GM12864 (cell line): ENCODE measurements at regions not wholly inside any gene's neighbourhood (a gene's known extent, or its start where the extent isn't known, plus 50 kb on each side); places are given as distances from the start of the nearest gene placed in this dataset.
A peak's percentile ranks its signal among the peaks of the same experiment; 100 is the strongest.

Experiments
- DNase-seq: peaks from one replicate; pipeline ENCODE4 v3.0.0-alpha.2; 2011; ENCODE audit warnings: low read depth
- H3K4me3 ChIP-seq: 2 replicates; pipeline ENCODE4 v1.5.1; 2011; ENCODE audit warnings: mild to moderate bottlenecking, low read depth, low read length, control low read depth
- TF ChIP-seq, protein P1 (sequence below): IDR thresholded peaks from 2 replicates; pipeline ENCODE4 v1.5.1; 2011; ENCODE audit warnings: low read depth, mild to moderate bottlenecking, moderate library complexity, low read length, control low read depth, inconsistent platforms; ENCODE audit errors: missing control alignments

DNA sequence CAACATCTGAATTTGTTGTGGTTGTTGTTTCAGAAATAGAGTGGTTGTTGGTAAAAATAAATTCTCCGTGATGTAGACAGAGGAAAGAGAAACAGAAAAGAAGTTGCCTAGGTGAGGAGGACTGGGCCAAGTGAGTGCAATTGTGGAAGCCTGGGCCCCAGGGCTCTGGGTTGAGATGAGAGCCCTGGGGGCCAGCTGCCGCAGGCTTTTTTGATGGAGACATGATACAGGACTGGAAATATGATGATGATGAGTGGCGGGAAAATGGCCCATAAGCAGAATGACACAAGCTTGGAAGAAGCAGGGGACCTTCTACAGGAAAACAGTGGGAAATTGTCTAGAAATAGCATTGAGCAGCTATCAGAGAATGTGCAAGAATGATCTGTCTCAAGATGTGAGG, 181.8 kb downstream of the TDRD15 start:
- DNase-seq = no peak
- TF ChIP-seq, protein P1, sequence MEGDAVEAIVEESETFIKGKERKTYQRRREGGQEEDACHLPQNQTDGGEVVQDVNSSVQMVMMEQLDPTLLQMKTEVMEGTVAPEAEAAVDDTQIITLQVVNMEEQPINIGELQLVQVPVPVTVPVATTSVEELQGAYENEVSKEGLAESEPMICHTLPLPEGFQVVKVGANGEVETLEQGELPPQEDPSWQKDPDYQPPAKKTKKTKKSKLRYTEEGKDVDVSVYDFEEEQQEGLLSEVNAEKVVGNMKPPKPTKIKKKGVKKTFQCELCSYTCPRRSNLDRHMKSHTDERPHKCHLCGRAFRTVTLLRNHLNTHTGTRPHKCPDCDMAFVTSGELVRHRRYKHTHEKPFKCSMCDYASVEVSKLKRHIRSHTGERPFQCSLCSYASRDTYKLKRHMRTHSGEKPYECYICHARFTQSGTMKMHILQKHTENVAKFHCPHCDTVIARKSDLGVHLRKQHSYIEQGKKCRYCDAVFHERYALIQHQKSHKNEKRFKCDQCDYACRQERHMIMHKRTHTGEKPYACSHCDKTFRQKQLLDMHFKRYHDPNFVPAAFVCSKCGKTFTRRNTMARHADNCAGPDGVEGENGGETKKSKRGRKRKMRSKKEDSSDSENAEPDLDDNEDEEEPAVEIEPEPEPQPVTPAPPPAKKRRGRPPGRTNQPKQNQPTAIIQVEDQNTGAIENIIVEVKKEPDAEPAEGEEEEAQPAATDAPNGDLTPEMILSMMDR = no peak

DNA sequence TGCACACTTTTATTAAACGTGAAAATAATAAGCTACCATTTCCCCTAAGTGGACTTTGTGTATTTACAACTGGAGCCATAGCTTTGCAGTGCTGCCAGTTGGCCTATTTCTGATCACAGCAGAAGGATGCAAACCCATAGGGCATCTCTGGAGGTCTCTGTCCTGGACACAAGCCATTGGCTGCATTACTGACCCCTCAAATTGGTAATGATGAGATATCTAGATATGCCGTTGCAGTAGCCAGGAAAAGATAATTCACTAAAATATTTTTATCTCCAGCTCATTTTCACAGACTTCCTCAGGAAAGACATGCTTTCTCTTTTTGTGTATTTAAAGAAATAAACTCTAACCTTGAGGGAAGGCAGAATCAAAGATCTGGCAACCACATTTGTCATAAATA, 182.5 kb downstream of the TDRD15 start:
- no peak overlapping the region for H3K4me3 ChIP-seq
- no peak for DNase-seq
- TF ChIP-seq, protein P1 = no peak

More for the DNA sequence above, 181.8 kb downstream of the TDRD15 start:
- H3K4me3 ChIP-seq = no peak overlapping the region

DNA sequence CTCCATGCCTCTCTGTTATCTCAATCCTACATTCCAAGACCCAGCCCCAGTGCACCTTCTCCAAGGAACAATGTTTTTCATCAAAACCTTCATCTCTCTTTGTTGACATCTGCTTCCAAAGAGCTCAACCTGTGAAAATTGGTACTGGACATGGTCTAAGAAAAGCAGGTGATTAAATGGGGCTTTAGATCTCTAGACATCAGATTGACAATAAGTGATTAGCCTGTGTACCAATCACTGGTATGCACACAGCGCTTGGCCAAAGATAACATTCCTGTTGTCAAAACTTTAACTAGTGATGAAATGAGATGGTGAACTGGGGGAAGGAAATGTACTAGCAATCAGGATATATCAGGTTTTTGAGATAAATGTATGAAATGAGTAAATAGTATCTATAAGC, 183.3 kb downstream of the TDRD15 start:
- TF ChIP-seq, protein P1 = no peak
- no peak for DNase-seq
- H3K4me3 ChIP-seq = no peak overlapping the region

DNA sequence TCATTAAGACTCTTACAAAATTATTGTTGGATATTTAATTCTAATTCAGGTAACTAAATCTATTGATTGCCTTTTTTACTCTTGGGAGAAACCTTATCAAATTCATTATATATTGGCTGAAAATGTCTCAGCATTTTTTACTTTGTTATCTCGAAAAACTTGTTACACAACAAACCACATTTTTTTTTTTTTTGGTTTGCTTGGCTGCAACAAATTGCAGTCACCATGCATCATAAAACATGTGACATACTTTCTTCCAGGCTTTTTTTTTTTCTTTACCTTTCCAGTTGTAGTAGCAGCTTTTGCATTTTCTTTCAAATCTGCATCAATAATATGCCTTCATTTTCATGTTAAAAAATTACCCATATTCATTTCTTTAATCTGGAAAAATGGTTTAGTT, 186.7 kb downstream of the TDRD15 start:
- H3K4me3 ChIP-seq = no peak overlapping the region
- no peak for DNase-seq
- TF ChIP-seq, protein P1 = no peak

DNA sequence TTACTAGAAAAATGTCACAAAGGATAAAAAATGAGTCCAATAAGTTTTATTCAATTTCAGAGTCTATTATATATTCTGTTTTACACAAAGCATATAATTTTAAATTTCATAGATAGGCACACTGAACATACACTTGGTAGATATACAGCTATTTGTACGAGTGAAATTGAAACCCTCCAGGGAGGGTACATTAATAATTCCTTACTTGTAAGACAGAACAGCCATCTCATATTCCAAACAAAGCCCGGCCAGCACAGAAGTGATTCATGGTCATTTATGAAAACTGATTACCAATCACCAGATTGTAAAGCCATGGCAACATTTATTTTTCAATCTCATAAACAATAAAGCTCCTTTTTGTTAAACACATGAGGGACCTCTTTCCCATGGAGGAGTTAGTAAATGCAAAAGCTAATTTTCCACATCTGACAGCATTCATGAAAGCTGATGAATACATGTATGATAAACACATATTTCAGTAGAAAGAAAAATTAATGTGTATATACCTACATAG, 190.6 kb downstream of the TDRD15 start:
- TF ChIP-seq, protein P1 = no peak
- H3K4me3 ChIP-seq = no peak overlapping the region
- DNase-seq = no peak

DNA sequence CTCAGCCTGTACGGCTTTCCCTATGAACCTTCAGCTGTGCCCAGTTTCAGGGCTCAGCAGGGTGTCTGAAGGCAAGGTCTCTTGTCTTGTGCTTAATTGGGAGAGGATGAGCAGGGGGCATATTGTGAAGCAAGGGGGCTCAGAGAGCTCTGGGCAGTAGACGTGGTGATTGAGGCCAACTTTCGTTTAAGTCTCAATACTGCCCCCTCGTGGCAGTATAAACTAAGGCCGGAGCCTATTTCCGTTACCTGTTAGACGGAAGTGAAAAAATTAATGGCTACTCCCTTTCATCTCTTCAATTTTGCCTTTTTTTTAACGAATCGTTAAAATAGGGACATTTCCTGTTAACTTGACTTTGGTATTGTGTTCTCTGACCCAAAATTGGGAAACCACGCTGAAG, 193.4 kb downstream of the TDRD15 start:
- no peak overlapping the region for H3K4me3 ChIP-seq
- TF ChIP-seq, protein P1 = peak; percentile 67
- peak; percentile 13 for DNase-seq

DNA sequence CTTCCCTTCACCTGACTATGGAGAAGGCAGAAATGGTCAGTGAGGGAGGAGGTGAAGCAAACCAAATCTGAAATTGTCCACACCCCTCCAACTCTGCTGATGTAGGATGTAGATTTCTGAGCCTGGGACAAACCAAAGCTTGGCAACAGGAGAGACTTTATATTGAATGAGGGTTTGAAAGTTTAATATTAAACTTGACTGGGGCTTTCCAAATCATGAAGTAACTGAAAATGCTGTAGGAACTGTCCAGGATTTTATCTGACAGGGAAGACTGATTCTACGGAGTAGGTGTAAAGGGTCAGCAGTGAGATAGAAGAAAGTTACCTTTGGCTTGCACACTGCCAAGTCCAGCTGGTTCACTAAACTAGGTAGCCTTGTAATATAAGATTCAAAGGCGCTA, 194.5 kb downstream of the TDRD15 start:
- H3K4me3 ChIP-seq = no peak overlapping the region
- DNase-seq = no peak
- TF ChIP-seq, protein P1 = no peak
